ENCODE measurements at regions not wholly inside any gene's neighbourhood (a gene's known extent, or its start where the extent isn't known, plus 50 kb on each side); places are given as distances from the start of the nearest gene placed in this dataset.

DNA sequence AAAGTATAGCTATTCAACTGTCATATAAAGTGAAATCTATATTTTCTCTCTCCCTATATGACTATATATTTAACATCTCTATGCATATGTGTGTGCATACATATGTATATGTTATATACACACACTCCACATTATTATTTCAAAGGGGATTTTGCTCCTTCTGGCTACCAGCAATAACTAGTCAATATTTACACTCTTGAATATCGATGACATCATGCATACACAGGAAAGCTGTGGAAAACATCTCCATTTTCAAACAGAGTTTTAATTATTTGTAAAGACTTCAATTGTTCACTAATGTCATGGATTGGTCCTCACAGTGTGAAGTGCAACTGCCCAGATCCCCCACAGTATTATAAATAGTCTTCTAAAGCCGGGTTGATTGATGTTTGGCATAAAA is 195.9 kb upstream of the TCF4 start:
- H3K4me3 ChIP-seq (ENCODE audit: low read depth, low read length): no peak overlapping the region
- TF ChIP-seq, protein P1, sequence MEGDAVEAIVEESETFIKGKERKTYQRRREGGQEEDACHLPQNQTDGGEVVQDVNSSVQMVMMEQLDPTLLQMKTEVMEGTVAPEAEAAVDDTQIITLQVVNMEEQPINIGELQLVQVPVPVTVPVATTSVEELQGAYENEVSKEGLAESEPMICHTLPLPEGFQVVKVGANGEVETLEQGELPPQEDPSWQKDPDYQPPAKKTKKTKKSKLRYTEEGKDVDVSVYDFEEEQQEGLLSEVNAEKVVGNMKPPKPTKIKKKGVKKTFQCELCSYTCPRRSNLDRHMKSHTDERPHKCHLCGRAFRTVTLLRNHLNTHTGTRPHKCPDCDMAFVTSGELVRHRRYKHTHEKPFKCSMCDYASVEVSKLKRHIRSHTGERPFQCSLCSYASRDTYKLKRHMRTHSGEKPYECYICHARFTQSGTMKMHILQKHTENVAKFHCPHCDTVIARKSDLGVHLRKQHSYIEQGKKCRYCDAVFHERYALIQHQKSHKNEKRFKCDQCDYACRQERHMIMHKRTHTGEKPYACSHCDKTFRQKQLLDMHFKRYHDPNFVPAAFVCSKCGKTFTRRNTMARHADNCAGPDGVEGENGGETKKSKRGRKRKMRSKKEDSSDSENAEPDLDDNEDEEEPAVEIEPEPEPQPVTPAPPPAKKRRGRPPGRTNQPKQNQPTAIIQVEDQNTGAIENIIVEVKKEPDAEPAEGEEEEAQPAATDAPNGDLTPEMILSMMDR (IDR thresholded peaks at IDR 0.05; ENCODE audit: low read depth, low read length): no peak

DNA sequence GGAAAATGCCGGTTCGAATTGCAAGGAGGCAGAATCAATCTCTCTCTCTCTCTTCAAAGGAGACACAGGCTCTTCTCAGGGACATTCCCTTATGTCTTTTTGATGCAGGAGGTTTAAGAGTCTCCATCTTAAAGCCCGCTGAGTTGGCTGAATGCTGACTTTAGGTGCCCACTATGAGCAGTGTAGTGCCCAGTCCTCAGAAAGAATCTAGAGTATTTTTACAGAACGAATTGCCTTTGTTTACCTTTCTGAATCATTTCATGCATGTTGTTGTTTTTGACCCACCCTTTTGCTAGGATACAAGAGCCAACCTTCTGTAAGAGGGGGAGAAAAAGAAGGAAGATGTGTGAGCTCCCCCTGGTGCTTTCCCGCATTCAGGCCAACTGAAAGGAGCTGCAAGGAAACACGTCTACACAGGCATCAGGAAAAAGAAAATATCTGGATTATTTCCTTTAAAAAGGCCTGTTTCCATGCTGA is 193.5 kb upstream of the TCF4 start:
- TF ChIP-seq, protein P1 (IDR thresholded peaks at IDR 0.05; ENCODE audit: low read depth, low read length): peak; percentile 75
- H3K4me3 ChIP-seq (ENCODE audit: low read depth, low read length): no peak overlapping the region

- TF ChIP-seq, protein P1 (IDR thresholded peaks at IDR 0.05; ENCODE audit: low read depth, low read length): no peak
- peak overlapping the region; percentile 66 for H3K4me3 ChIP-seq (ENCODE audit: low read depth, low read length)
These were observed 192.6 kb upstream of the TCF4 start for GRCh38 chr18:55780586-55781071.

GRCh38 chr18:55779691-55780585 is 191.9 kb upstream of the TCF4 start:
- H3K4me3 ChIP-seq (ENCODE audit: low read depth, low read length): peak overlapping the region; percentile 66
- TF ChIP-seq, protein P1 (IDR thresholded peaks at IDR 0.05; ENCODE audit: low read depth, low read length): 0 out of 2 replicates have a peak, but pooled peaks have one; percentile 4

GRCh38 chr18:55778788-55779690 is 191.0 kb upstream of the TCF4 start:
- peak overlapping the region; percentile 66 for H3K4me3 ChIP-seq (ENCODE audit: low read depth, low read length)
- TF ChIP-seq, protein P1 (IDR thresholded peaks at IDR 0.05; ENCODE audit: low read depth, low read length): no peak

DNA sequence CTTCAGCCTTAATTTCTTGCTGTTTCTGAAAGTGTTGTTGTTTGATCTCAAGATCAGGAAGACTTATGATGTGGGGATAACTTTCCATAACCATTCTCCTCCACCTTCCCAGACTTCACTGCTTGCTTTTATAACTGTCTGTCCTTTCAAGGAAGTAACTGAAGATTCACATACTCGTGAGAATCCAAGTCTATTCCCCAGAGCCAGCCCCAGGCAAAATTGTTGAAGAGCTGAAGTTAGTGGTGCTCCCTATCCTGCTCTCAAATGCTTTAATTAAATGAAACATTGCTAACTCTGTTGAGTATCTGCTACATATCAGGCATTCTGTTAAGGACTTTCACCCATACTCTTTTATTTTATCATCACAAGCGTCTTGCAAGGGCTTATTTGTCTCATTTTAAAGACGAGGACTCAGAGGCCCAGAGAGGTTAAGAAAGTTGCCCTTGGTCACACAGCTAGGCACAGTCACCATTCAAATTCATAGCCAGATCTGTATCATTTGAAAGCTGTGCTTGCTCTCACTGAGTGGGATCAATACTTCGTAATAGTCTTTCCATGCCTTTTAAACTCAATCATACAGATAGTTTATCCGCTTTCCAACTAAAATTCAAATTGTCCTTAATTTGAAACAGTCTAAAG is 189.8 kb upstream of the TCF4 start:
- TF ChIP-seq, protein P1 (IDR thresholded peaks at IDR 0.05; ENCODE audit: low read depth, low read length): no peak
- no peak overlapping the region for H3K4me3 ChIP-seq (ENCODE audit: low read depth, low read length)

Data from WI38 (cell line).